K562 (cell line): ENCODE measurements at regions not wholly inside any gene's neighbourhood (a gene's known extent, or its start where the extent isn't known, plus 50 kb on each side); places are given as distances from the start of the nearest gene placed in this dataset.

ENCODE experiments used
- NR1H2 ChIP-seq: sonication (generic); formaldehyde crosslinking; IDR thresholded peaks from 2 replicates; pipeline ENCODE4 v1.4.0; 2020; ENCODE audit warnings: mild to moderate bottlenecking, missing genetic modification reagents
- PURB ChIP-seq: sonication (generic); formaldehyde crosslinking; IDR thresholded peaks from 2 replicates; pipeline ENCODE4 v1.9.0; 2021; ENCODE audit warnings: low read depth, mild to moderate bottlenecking, missing genetic modification reagents
- SAFB ChIP-seq: fragments of 200-400 bp; formaldehyde crosslinking; IDR thresholded peaks from 2 replicates; pipeline ENCODE4 v1.6.1; 2017; ENCODE audit warnings: low read depth, low read length, borderline replicate concordance
- ZNF280A ChIP-seq: fragments of 450-650 bp; IDR thresholded peaks from 2 replicates; pipeline ENCODE4 v1.6.1; 2018; ENCODE audit warnings: mild to moderate bottlenecking, low read depth; ENCODE audit not compliant: partially characterized antibody
- TF ChIP-seq, protein P1 (sequence below): fragments of 200-600 bp; sonication (generic); IDR thresholded peaks from one replicate; pipeline ENCODE4 v1.6.1; 2012; ENCODE audit warnings: mild to moderate bottlenecking, low read depth, low read length, inconsistent platforms

DNA sequence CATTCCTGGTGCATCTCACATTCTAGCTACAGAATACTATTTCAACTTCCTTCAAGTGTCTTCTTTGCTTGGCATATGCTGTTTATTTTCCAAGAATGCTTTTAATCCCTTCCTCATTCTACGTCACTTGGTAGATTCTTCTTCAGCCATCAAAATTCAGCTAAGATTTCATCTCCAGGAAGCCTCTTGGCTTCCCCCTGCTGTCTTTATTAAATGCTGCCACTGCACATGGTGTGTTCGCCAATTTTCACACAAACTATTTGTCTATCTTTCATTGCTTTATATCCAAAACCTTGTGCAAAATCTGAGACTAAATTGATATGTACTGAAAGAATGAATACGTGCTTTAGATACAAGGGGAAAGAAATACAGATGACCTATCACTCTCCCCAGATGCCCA lies 253.0 kb downstream of the RFPL4B start (continued):
- TF ChIP-seq, protein P1, sequence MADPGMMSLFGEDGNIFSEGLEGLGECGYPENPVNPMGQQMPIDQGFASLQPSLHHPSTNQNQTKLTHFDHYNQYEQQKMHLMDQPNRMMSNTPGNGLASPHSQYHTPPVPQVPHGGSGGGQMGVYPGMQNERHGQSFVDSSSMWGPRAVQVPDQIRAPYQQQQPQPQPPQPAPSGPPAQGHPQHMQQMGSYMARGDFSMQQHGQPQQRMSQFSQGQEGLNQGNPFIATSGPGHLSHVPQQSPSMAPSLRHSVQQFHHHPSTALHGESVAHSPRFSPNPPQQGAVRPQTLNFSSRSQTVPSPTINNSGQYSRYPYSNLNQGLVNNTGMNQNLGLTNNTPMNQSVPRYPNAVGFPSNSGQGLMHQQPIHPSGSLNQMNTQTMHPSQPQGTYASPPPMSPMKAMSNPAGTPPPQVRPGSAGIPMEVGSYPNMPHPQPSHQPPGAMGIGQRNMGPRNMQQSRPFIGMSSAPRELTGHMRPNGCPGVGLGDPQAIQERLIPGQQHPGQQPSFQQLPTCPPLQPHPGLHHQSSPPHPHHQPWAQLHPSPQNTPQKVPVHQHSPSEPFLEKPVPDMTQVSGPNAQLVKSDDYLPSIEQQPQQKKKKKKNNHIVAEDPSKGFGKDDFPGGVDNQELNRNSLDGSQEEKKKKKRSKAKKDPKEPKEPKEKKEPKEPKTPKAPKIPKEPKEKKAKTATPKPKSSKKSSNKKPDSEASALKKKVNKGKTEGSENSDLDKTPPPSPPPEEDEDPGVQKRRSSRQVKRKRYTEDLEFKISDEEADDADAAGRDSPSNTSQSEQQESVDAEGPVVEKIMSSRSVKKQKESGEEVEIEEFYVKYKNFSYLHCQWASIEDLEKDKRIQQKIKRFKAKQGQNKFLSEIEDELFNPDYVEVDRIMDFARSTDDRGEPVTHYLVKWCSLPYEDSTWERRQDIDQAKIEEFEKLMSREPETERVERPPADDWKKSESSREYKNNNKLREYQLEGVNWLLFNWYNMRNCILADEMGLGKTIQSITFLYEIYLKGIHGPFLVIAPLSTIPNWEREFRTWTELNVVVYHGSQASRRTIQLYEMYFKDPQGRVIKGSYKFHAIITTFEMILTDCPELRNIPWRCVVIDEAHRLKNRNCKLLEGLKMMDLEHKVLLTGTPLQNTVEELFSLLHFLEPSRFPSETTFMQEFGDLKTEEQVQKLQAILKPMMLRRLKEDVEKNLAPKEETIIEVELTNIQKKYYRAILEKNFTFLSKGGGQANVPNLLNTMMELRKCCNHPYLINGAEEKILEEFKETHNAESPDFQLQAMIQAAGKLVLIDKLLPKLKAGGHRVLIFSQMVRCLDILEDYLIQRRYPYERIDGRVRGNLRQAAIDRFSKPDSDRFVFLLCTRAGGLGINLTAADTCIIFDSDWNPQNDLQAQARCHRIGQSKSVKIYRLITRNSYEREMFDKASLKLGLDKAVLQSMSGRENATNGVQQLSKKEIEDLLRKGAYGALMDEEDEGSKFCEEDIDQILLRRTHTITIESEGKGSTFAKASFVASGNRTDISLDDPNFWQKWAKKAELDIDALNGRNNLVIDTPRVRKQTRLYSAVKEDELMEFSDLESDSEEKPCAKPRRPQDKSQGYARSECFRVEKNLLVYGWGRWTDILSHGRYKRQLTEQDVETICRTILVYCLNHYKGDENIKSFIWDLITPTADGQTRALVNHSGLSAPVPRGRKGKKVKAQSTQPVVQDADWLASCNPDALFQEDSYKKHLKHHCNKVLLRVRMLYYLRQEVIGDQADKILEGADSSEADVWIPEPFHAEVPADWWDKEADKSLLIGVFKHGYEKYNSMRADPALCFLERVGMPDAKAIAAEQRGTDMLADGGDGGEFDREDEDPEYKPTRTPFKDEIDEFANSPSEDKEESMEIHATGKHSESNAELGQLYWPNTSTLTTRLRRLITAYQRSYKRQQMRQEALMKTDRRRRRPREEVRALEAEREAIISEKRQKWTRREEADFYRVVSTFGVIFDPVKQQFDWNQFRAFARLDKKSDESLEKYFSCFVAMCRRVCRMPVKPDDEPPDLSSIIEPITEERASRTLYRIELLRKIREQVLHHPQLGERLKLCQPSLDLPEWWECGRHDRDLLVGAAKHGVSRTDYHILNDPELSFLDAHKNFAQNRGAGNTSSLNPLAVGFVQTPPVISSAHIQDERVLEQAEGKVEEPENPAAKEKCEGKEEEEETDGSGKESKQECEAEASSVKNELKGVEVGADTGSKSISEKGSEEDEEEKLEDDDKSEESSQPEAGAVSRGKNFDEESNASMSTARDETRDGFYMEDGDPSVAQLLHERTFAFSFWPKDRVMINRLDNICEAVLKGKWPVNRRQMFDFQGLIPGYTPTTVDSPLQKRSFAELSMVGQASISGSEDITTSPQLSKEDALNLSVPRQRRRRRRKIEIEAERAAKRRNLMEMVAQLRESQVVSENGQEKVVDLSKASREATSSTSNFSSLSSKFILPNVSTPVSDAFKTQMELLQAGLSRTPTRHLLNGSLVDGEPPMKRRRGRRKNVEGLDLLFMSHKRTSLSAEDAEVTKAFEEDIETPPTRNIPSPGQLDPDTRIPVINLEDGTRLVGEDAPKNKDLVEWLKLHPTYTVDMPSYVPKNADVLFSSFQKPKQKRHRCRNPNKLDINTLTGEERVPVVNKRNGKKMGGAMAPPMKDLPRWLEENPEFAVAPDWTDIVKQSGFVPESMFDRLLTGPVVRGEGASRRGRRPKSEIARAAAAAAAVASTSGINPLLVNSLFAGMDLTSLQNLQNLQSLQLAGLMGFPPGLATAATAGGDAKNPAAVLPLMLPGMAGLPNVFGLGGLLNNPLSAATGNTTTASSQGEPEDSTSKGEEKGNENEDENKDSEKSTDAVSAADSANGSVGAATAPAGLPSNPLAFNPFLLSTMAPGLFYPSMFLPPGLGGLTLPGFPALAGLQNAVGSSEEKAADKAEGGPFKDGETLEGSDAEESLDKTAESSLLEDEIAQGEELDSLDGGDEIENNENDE: no peak
- TF ChIP-seq SAFB (no peak), PURB (CRISPR knock-in tag) (no peak), ZNF280A (no peak), NR1H2 (CRISPR knock-in tag) (no peak)
- TF ChIP-seq, all 486 proteins: peak for 0
